ENCODE measurements at regions not wholly inside any gene's neighbourhood (a gene's known extent, or its start where the extent isn't known, plus 50 kb on each side); places are given as distances from the start of the nearest gene placed in this dataset.
"Not testable (repeated sequence)": the region's sequence is repeated elsewhere in the genome, so short reads cannot be mapped to it uniquely, and the experiment has no call there.

DNA sequence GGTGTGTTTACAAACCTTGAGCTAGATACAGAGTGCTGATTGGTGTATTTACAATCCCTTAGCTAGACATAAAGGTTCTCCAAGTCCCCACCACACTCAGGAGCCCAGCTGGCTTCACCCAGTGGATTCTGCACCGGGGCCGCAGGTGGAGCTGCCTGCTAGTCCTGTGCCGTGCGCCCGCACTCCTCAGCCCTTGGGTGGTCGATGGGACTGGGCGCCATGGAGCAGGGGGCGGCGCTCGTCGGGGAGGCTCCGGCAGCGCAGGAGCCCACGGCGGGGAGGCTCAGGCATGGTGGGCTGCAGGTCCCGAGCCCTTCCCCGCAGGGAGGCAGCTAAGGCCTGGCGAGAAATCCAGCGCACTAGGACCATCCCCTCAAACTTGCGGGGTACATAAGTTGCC is 124.2 kb upstream of the EEF2KMT start:
- not testable (repeated sequence) for H3K9me3 ChIP-seq (ENCODE audit: control insufficient read depth in 3 of 3, low read length in 3 of 3); H3K4me1 ChIP-seq (ENCODE audit: control insufficient read depth in 3 of 3, insufficient read depth in 3 of 3, low read length in 3 of 3); H3K4me3 ChIP-seq (ENCODE audit: low read length in 3 of 3); H3K27ac ChIP-seq (ENCODE audit: low read depth, low read length); H3K9ac ChIP-seq (ENCODE audit: low read depth in 1 of 3, low read length in 3 of 3); H3K27me3 ChIP-seq (ENCODE audit: control insufficient read depth in 3 of 3, insufficient read depth in 3 of 3, low read length in 3 of 3); H3K36me3 ChIP-seq (ENCODE audit: control insufficient read depth in 3 of 3, insufficient read depth in 3 of 3, low read length in 3 of 3)

GRCh38 chr16:5220705-5221104 is 123.1 kb upstream of the EEF2KMT start:
- no peak overlapping the region for H3K27ac ChIP-seq (ENCODE audit: low read depth, low read length)
- H3K4me1 ChIP-seq (ENCODE audit: control insufficient read depth in 3 of 3, insufficient read depth in 3 of 3, low read length in 3 of 3): no peaks in the 10 kb centered on the region
- H3K4me3 ChIP-seq (ENCODE audit: low read length in 3 of 3): no peak overlapping the region
- no peak overlapping the region for H3K9ac ChIP-seq (ENCODE audit: low read depth in 1 of 3, low read length in 3 of 3)
- H3K27me3 ChIP-seq (ENCODE audit: control insufficient read depth in 3 of 3, insufficient read depth in 3 of 3, low read length in 3 of 3): peaks cover 2 to 5% (median 4%) of the 10 kb centered on the region in 3 donors
- H3K36me3 ChIP-seq (ENCODE audit: control insufficient read depth in 3 of 3, insufficient read depth in 3 of 3, low read length in 3 of 3): no peaks in the 10 kb centered on the region
- H3K9me3 ChIP-seq (ENCODE audit: control insufficient read depth in 3 of 3, low read length in 3 of 3): no peaks in the 10 kb centered on the region

- Histone ChIP-seq H3K36me3 (ENCODE audit: control insufficient read depth in 3 of 3, insufficient read depth in 3 of 3, low read length in 3 of 3) (no peaks in the 10 kb centered on the region), H3K9me3 (ENCODE audit: control insufficient read depth in 3 of 3, low read length in 3 of 3) (peaks cover 0 to 2% (median 0%) of the 10 kb centered on the region in 3 donors), H3K4me1 (ENCODE audit: control insufficient read depth in 3 of 3, insufficient read depth in 3 of 3, low read length in 3 of 3) (no peaks in the 10 kb centered on the region), H3K4me3 (ENCODE audit: low read length in 3 of 3) (no peak overlapping the region), H3K27me3 (ENCODE audit: control insufficient read depth in 3 of 3, insufficient read depth in 3 of 3, low read length in 3 of 3) (peaks cover 0 to 8% (median 2%) of the 10 kb centered on the region in 3 donors), H3K27ac (ENCODE audit: low read depth, low read length) (no peak overlapping the region), H3K9ac (ENCODE audit: low read depth in 1 of 3, low read length in 3 of 3) (no peak overlapping the region)
Observed at GRCh38 chr16:5216441-5217080, 119.0 kb upstream of the EEF2KMT start.

DNA sequence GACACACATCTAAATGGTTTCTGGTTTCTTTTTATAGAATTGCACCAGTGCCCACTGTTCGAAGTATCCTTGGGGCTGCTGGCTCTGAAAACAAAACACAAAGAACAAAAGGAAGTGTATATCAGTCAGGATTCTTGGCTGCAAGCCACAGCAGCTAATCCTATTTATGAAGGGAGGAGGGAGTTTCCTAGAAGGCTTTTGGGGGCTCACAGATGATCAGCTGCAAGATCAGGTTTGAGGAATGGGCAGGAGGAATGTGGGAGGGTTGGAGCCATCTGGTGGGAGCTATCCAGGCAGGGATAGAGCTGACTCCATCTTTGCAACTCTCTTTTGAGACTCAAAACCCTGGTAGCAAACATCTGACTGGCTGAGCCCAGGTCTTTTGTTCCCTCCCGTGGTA is 118.3 kb upstream of the EEF2KMT start:
- Histone ChIP-seq H3K36me3 (ENCODE audit: control insufficient read depth in 3 of 3, insufficient read depth in 3 of 3, low read length in 3 of 3) (no peaks in the 10 kb centered on the region), H3K27ac (ENCODE audit: low read depth, low read length) (no peak overlapping the region), H3K4me1 (ENCODE audit: control insufficient read depth in 3 of 3, insufficient read depth in 3 of 3, low read length in 3 of 3) (no peaks in the 10 kb centered on the region), H3K9me3 (ENCODE audit: control insufficient read depth in 3 of 3, low read length in 3 of 3) (peaks cover 0 to 2% (median 0%) of the 10 kb centered on the region in 3 donors), H3K27me3 (ENCODE audit: control insufficient read depth in 3 of 3, insufficient read depth in 3 of 3, low read length in 3 of 3) (peaks cover 0 to 8% (median 2%) of the 10 kb centered on the region in 3 donors), H3K9ac (ENCODE audit: low read depth in 1 of 3, low read length in 3 of 3) (no peak overlapping the region), H3K4me3 (ENCODE audit: low read length in 3 of 3) (no peak overlapping the region)

DNA sequence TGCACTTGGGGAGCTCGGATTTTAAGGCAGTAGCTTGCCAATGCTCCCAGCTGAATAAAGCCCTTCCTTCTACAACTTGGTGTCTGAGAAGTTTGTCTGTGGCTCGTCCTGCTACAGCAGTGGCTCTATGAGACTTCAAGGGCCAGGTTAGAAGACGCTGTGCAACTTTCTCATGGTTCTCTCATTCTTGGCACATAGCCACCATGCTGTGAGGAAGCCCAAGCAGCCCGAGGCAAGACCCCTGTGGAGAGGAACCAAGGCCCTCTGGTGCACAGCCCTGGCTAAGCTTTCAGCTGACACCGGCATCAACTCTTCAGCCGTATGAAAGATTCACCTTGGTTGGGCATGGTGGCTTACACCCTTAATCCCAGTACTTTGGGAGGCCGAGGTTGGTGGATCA is 116.9 kb upstream of the EEF2KMT start:
- no peaks in the 10 kb centered on the region for H3K4me1 ChIP-seq (ENCODE audit: control insufficient read depth in 3 of 3, insufficient read depth in 3 of 3, low read length in 3 of 3)
- H3K27ac ChIP-seq (ENCODE audit: low read depth, low read length): no peak overlapping the region
- H3K9ac ChIP-seq (ENCODE audit: low read depth in 1 of 3, low read length in 3 of 3): no peak overlapping the region
- peaks cover 0 to 8% (median 2%) of the 10 kb centered on the region in 3 donors for H3K27me3 ChIP-seq (ENCODE audit: control insufficient read depth in 3 of 3, insufficient read depth in 3 of 3, low read length in 3 of 3)
- no peak overlapping the region for H3K4me3 ChIP-seq (ENCODE audit: low read length in 3 of 3)
- H3K9me3 ChIP-seq (ENCODE audit: control insufficient read depth in 3 of 3, low read length in 3 of 3): peaks cover 0 to 2% (median 0%) of the 10 kb centered on the region in 3 donors
- no peaks in the 10 kb centered on the region for H3K36me3 ChIP-seq (ENCODE audit: control insufficient read depth in 3 of 3, insufficient read depth in 3 of 3, low read length in 3 of 3)

DNA sequence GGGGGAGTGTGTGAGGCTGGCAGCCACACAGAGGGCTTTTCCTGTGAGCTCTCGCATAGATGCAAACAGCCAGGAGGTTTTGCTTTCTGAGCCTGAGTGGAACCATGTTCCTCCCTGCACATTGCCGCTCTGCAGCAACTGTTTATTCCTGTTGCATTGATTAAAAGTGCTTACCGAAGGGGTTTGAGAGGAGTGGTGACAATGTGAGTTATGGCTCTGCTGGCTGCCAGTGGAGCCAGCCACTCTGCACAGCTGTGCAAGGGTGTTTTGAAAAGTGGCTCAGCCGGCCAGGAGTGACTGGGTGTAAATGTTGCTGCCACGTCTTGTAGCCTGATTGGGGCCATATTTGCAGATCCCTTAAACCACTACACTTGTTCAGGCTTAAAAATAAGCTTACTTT is 114.9 kb upstream of the EEF2KMT start:
- not testable (repeated sequence) for H3K4me3 ChIP-seq (ENCODE audit: low read length in 3 of 3); H3K9ac ChIP-seq (ENCODE audit: low read depth in 1 of 3, low read length in 3 of 3); H3K27me3 ChIP-seq (ENCODE audit: control insufficient read depth in 3 of 3, insufficient read depth in 3 of 3, low read length in 3 of 3); H3K9me3 ChIP-seq (ENCODE audit: control insufficient read depth in 3 of 3, low read length in 3 of 3); H3K4me1 ChIP-seq (ENCODE audit: control insufficient read depth in 3 of 3, insufficient read depth in 3 of 3, low read length in 3 of 3); H3K27ac ChIP-seq (ENCODE audit: low read depth, low read length); H3K36me3 ChIP-seq (ENCODE audit: control insufficient read depth in 3 of 3, insufficient read depth in 3 of 3, low read length in 3 of 3)

DNA sequence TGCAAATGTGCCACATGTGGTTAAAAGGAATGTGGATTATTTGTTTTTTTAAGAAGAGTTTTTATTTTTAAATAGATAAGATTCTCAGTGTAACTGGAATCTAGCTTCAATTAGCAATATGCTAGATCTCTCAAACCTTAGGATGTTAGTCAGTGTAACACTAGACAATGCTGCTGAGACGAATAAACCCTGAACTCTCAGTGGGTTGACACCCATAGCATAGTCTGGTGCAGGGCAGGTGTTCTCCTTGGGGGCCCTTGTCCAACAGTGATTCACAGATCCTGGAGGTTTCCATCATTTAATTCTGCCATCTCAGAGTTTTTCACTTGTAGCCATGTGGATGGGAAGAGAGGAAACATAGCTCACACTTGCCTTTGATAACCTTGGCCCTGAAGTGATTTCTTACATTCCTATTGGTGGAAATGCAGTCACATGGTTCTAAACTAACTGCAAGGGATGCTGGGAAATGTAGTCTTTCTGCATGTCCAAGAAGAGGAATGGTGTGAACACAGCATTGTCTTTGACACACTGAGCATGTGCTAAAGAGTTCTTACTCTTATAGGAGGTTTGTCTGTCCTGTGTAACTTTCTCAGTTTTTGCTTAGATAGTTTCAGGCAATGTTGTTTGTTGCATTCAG is 110.4 kb upstream of the EEF2KMT start:
- not testable (repeated sequence) for H3K9ac ChIP-seq (ENCODE audit: low read depth in 1 of 3, low read length in 3 of 3); H3K36me3 ChIP-seq (ENCODE audit: control insufficient read depth in 3 of 3, insufficient read depth in 3 of 3, low read length in 3 of 3); H3K27me3 ChIP-seq (ENCODE audit: control insufficient read depth in 3 of 3, insufficient read depth in 3 of 3, low read length in 3 of 3); H3K9me3 ChIP-seq (ENCODE audit: control insufficient read depth in 3 of 3, low read length in 3 of 3); H3K4me1 ChIP-seq (ENCODE audit: control insufficient read depth in 3 of 3, insufficient read depth in 3 of 3, low read length in 3 of 3); H3K27ac ChIP-seq (ENCODE audit: low read depth, low read length); H3K4me3 ChIP-seq (ENCODE audit: low read length in 3 of 3)

GRCh38 chr16:5207001-5207523 is 109.5 kb upstream of the EEF2KMT start:
- no peaks in the 10 kb centered on the region for H3K4me1 ChIP-seq (ENCODE audit: control insufficient read depth in 3 of 3, insufficient read depth in 3 of 3, low read length in 3 of 3)
- no peak overlapping the region for H3K9ac ChIP-seq (ENCODE audit: low read depth in 1 of 3, low read length in 3 of 3)
- H3K36me3 ChIP-seq (ENCODE audit: control insufficient read depth in 3 of 3, insufficient read depth in 3 of 3, low read length in 3 of 3): no peaks in the 10 kb centered on the region
- no peaks in the 10 kb centered on the region for H3K27me3 ChIP-seq (ENCODE audit: control insufficient read depth in 3 of 3, insufficient read depth in 3 of 3, low read length in 3 of 3)
- H3K4me3 ChIP-seq (ENCODE audit: low read length in 3 of 3): no peak overlapping the region
- no peaks in the 10 kb centered on the region for H3K9me3 ChIP-seq (ENCODE audit: control insufficient read depth in 3 of 3, low read length in 3 of 3)
- no peak overlapping the region for H3K27ac ChIP-seq (ENCODE audit: low read depth, low read length)

- H3K9ac ChIP-seq (ENCODE audit: low read depth in 1 of 3, low read length in 3 of 3): no peak overlapping the region
- H3K9me3 ChIP-seq (ENCODE audit: control insufficient read depth in 3 of 3, low read length in 3 of 3): no peaks in the 10 kb centered on the region
- H3K27me3 ChIP-seq (ENCODE audit: control insufficient read depth in 3 of 3, insufficient read depth in 3 of 3, low read length in 3 of 3): no peaks in the 10 kb centered on the region
- no peaks in the 10 kb centered on the region for H3K4me1 ChIP-seq (ENCODE audit: control insufficient read depth in 3 of 3, insufficient read depth in 3 of 3, low read length in 3 of 3)
- no peak overlapping the region for H3K27ac ChIP-seq (ENCODE audit: low read depth, low read length)
- H3K36me3 ChIP-seq (ENCODE audit: control insufficient read depth in 3 of 3, insufficient read depth in 3 of 3, low read length in 3 of 3): no peaks in the 10 kb centered on the region
- H3K4me3 ChIP-seq (ENCODE audit: low read length in 3 of 3): no peak overlapping the region
Observed at GRCh38 chr16:5206331-5206990, 108.9 kb upstream of the EEF2KMT start.

- Histone ChIP-seq H3K27ac (ENCODE audit: low read depth, low read length) (no peak overlapping the region), H3K9ac (ENCODE audit: low read depth in 1 of 3, low read length in 3 of 3) (no peak overlapping the region), H3K4me3 (ENCODE audit: low read length in 3 of 3) (no peak overlapping the region), H3K9me3 (ENCODE audit: control insufficient read depth in 3 of 3, low read length in 3 of 3) (no peaks in the 10 kb centered on the region), H3K4me1 (ENCODE audit: control insufficient read depth in 3 of 3, insufficient read depth in 3 of 3, low read length in 3 of 3) (no peaks in the 10 kb centered on the region), H3K36me3 (ENCODE audit: control insufficient read depth in 3 of 3, insufficient read depth in 3 of 3, low read length in 3 of 3) (no peaks in the 10 kb centered on the region), H3K27me3 (ENCODE audit: control insufficient read depth in 3 of 3, insufficient read depth in 3 of 3, low read length in 3 of 3) (no peaks in the 10 kb centered on the region)
Observed at GRCh38 chr16:5205361-5206040, 107.9 kb upstream of the EEF2KMT start.
